ENCODE measurements at regions not wholly inside any gene's neighbourhood (a gene's known extent, or its start where the extent isn't known, plus 50 kb on each side); places are given as distances from the start of the nearest gene placed in this dataset.

DNA sequence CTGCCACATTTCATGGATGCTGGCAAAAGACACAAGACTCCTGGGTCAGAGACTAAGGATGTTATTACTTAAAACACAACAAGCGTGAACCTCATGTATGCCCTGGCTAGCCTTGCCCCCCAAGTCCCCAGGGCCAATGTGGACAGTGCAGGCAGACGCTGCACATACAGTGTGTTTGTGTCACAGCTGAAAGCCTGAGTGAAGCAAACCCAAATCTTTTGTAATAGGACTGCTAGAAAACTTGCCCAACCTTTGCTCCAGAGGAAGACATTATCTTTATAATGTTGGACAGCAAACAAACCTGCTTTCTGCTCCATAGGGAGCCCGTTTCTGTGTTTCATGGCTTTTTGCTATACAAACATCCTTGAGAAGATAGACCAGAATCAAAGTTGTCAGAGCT is 282.0 kb upstream of the RORA start:
- H3K9ac ChIP-seq (ENCODE audit: low read depth in 1 of 3, low read length in 3 of 3) = peak overlapping the region in 1 of 3 donors; percentile 33
- no peak overlapping the region for H3K4me3 ChIP-seq (ENCODE audit: low read length in 3 of 3)
- no peaks in the 10 kb centered on the region for H3K36me3 ChIP-seq (ENCODE audit: control insufficient read depth in 3 of 3, insufficient read depth in 3 of 3, low read length in 3 of 3)
- no peaks in the 10 kb centered on the region for H3K9me3 ChIP-seq (ENCODE audit: control insufficient read depth in 3 of 3, low read length in 3 of 3)
- H3K27me3 ChIP-seq (ENCODE audit: control insufficient read depth in 3 of 3, insufficient read depth in 3 of 3, low read length in 3 of 3) = no peaks in the 10 kb centered on the region
- no peak overlapping the region for H3K27ac ChIP-seq (ENCODE audit: low read depth, low read length)
- no peaks in the 10 kb centered on the region for H3K4me1 ChIP-seq (ENCODE audit: control insufficient read depth in 3 of 3, insufficient read depth in 3 of 3, low read length in 3 of 3)

DNA sequence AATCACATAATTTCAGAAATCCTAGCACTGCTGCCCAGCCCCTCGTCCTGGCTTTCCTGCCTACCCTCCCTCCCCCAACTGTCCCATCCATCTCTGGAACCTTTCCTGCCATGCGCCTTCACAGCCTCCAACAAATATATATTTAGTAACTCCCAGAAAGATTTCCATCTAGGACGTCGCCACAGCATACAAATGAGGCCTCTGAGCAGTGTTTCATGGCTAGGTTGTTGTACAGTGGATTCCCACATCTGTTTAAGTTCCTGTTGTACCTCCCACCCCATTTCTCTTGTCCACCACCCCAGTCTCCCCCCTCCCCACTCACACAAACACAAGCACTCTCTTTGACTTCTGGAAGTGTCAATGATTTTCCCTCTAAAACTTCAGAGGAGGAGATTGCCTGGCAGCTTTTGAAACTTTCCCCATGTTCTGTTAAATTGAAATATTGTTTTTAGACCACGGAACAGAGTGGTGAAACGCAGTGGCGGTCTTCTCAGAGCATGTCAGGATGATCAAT is 280.3 kb upstream of the RORA start:
- Histone ChIP-seq H3K9ac (ENCODE audit: low read depth in 1 of 3, low read length in 3 of 3) (no peak overlapping the region), H3K4me1 (ENCODE audit: control insufficient read depth in 3 of 3, insufficient read depth in 3 of 3, low read length in 3 of 3) (no peaks in the 10 kb centered on the region), H3K9me3 (ENCODE audit: control insufficient read depth in 3 of 3, low read length in 3 of 3) (no peaks in the 10 kb centered on the region), H3K36me3 (ENCODE audit: control insufficient read depth in 3 of 3, insufficient read depth in 3 of 3, low read length in 3 of 3) (no peaks in the 10 kb centered on the region), H3K4me3 (ENCODE audit: low read length in 3 of 3) (no peak overlapping the region), H3K27ac (ENCODE audit: low read depth, low read length) (no peak overlapping the region), H3K27me3 (ENCODE audit: control insufficient read depth in 3 of 3, insufficient read depth in 3 of 3, low read length in 3 of 3) (no peaks in the 10 kb centered on the region)

DNA sequence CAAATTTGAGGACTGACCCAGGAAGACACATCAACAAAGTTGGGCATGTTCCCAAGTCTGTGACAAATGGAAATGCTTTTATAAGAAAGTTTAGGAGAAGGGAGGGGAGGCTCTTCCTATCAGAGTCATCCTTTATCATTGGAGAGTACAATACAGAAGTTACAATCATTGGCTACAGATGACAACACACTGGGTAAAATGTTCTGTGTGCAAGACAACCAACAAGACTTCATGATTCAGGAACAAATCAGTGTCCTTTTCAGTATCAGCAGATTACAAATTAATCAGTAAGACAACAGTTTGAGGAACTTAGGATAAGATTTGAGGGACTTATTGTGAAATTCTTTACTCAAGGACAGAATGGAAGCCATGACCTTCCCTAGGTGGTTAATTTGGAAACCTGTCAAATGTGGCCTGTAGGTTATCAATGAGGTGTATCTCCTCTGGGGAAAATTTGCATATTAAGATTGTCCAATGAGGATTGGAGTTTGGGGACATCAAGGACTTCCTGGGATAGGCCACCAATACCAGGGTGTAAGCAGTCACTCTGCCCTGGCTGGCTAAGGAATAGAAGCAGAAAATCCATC is 274.4 kb upstream of the RORA start:
- no peak overlapping the region for H3K27ac ChIP-seq (ENCODE audit: low read depth, low read length)
- no peaks in the 10 kb centered on the region for H3K4me1 ChIP-seq (ENCODE audit: control insufficient read depth in 3 of 3, insufficient read depth in 3 of 3, low read length in 3 of 3)
- peaks cover 0 to 2% (median 0%) of the 10 kb centered on the region in 3 donors for H3K27me3 ChIP-seq (ENCODE audit: control insufficient read depth in 3 of 3, insufficient read depth in 3 of 3, low read length in 3 of 3)
- H3K4me3 ChIP-seq (ENCODE audit: low read length in 3 of 3) = no peak overlapping the region
- H3K36me3 ChIP-seq (ENCODE audit: control insufficient read depth in 3 of 3, insufficient read depth in 3 of 3, low read length in 3 of 3) = no peaks in the 10 kb centered on the region
- H3K9me3 ChIP-seq (ENCODE audit: control insufficient read depth in 3 of 3, low read length in 3 of 3) = no peaks in the 10 kb centered on the region
- no peak overlapping the region for H3K9ac ChIP-seq (ENCODE audit: low read depth in 1 of 3, low read length in 3 of 3)

- Histone ChIP-seq H3K27me3 (ENCODE audit: control insufficient read depth in 3 of 3, insufficient read depth in 3 of 3, low read length in 3 of 3) (peaks cover 0 to 2% (median 0%) of the 10 kb centered on the region in 3 donors), H3K9ac (ENCODE audit: low read depth in 1 of 3, low read length in 3 of 3) (no peak overlapping the region), H3K27ac (ENCODE audit: low read depth, low read length) (no peak overlapping the region), H3K4me1 (ENCODE audit: control insufficient read depth in 3 of 3, insufficient read depth in 3 of 3, low read length in 3 of 3) (no peaks in the 10 kb centered on the region), H3K4me3 (ENCODE audit: low read length in 3 of 3) (no peak overlapping the region), H3K9me3 (ENCODE audit: control insufficient read depth in 3 of 3, low read length in 3 of 3) (no peaks in the 10 kb centered on the region), H3K36me3 (ENCODE audit: control insufficient read depth in 3 of 3, insufficient read depth in 3 of 3, low read length in 3 of 3) (no peaks in the 10 kb centered on the region)
Observed at GRCh38 chr15:61501815-61502389, 272.8 kb upstream of the RORA start.

GRCh38 chr15:61500951-61501620 is 272.0 kb upstream of the RORA start:
- Histone ChIP-seq H3K4me3 (ENCODE audit: low read length in 3 of 3) (no peak overlapping the region), H3K36me3 (ENCODE audit: control insufficient read depth in 3 of 3, insufficient read depth in 3 of 3, low read length in 3 of 3) (no peaks in the 10 kb centered on the region), H3K4me1 (ENCODE audit: control insufficient read depth in 3 of 3, insufficient read depth in 3 of 3, low read length in 3 of 3) (no peaks in the 10 kb centered on the region), H3K27ac (ENCODE audit: low read depth, low read length) (no peak overlapping the region), H3K9me3 (ENCODE audit: control insufficient read depth in 3 of 3, low read length in 3 of 3) (no peaks in the 10 kb centered on the region), H3K27me3 (ENCODE audit: control insufficient read depth in 3 of 3, insufficient read depth in 3 of 3, low read length in 3 of 3) (peaks cover 0 to 2% (median 0%) of the 10 kb centered on the region in 3 donors), H3K9ac (ENCODE audit: low read depth in 1 of 3, low read length in 3 of 3) (no peak overlapping the region)

- no peaks in the 10 kb centered on the region for H3K9me3 ChIP-seq (ENCODE audit: control insufficient read depth in 3 of 3, low read length in 3 of 3)
- peaks cover 0 to 2% (median 0%) of the 10 kb centered on the region in 3 donors for H3K27me3 ChIP-seq (ENCODE audit: control insufficient read depth in 3 of 3, insufficient read depth in 3 of 3, low read length in 3 of 3)
- no peaks in the 10 kb centered on the region for H3K4me1 ChIP-seq (ENCODE audit: control insufficient read depth in 3 of 3, insufficient read depth in 3 of 3, low read length in 3 of 3)
- no peak overlapping the region for H3K9ac ChIP-seq (ENCODE audit: low read depth in 1 of 3, low read length in 3 of 3)
- no peaks in the 10 kb centered on the region for H3K36me3 ChIP-seq (ENCODE audit: control insufficient read depth in 3 of 3, insufficient read depth in 3 of 3, low read length in 3 of 3)
- H3K4me3 ChIP-seq (ENCODE audit: low read length in 3 of 3) = no peak overlapping the region
- no peak overlapping the region for H3K27ac ChIP-seq (ENCODE audit: low read depth, low read length)
Observed at GRCh38 chr15:61500523-61500922, 271.4 kb upstream of the RORA start.

DNA sequence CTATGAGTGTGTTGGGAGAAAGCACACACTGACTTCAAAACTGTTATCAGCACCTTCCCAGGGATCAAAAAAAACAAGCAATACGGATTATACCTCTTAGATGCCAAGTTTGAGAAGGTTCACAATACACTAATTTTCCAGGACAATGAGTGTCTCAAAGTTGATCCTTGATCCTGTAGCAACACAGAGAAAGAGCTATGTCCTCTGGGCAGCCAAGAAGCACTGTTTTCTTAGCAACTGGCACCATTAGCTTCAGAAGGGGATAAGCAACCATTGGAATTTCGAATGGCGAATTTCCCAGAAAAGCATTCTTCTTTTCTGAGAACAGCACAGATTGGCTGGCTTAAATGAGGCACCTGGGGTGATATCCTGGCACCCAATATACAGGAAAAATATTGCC is 270.3 kb upstream of the RORA start:
- no peak overlapping the region for H3K9ac ChIP-seq (ENCODE audit: low read depth in 1 of 3, low read length in 3 of 3)
- H3K27ac ChIP-seq (ENCODE audit: low read depth, low read length) = no peak overlapping the region
- no peaks in the 10 kb centered on the region for H3K9me3 ChIP-seq (ENCODE audit: control insufficient read depth in 3 of 3, low read length in 3 of 3)
- no peaks in the 10 kb centered on the region for H3K36me3 ChIP-seq (ENCODE audit: control insufficient read depth in 3 of 3, insufficient read depth in 3 of 3, low read length in 3 of 3)
- H3K4me1 ChIP-seq (ENCODE audit: control insufficient read depth in 3 of 3, insufficient read depth in 3 of 3, low read length in 3 of 3) = no peaks in the 10 kb centered on the region
- H3K4me3 ChIP-seq (ENCODE audit: low read length in 3 of 3) = no peak overlapping the region
- peaks cover 0 to 2% (median 0%) of the 10 kb centered on the region in 3 donors for H3K27me3 ChIP-seq (ENCODE audit: control insufficient read depth in 3 of 3, insufficient read depth in 3 of 3, low read length in 3 of 3)

DNA sequence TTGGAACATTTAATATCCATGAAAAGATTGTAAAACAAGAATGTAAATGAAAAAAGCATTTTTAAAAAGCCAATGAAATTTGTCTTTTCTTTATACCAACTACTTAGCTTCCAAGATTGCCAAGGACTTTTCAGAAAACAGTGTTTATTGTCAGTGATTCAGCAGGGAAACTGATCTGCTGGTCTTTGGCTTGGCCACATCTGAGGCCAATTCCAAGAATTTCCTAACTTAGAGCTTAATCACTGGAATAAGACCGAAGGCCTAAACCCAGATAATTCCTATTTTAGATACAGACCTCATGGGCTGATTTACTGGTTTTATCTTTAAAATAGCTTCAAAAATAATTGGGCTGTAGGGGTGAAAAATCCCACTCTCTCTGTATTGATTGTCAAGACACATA is 260.5 kb upstream of the RORA start:
- Histone ChIP-seq H3K4me1 (ENCODE audit: control insufficient read depth in 3 of 3, insufficient read depth in 3 of 3, low read length in 3 of 3) (peaks cover 0 to 4% (median 0%) of the 10 kb centered on the region in 3 donors), H3K36me3 (ENCODE audit: control insufficient read depth in 3 of 3, insufficient read depth in 3 of 3, low read length in 3 of 3) (no peaks in the 10 kb centered on the region), H3K4me3 (ENCODE audit: low read length in 3 of 3) (no peak overlapping the region), H3K27ac (ENCODE audit: low read depth, low read length) (no peak overlapping the region), H3K27me3 (ENCODE audit: control insufficient read depth in 3 of 3, insufficient read depth in 3 of 3, low read length in 3 of 3) (no peaks in the 10 kb centered on the region), H3K9me3 (ENCODE audit: control insufficient read depth in 3 of 3, low read length in 3 of 3) (no peaks in the 10 kb centered on the region), H3K9ac (ENCODE audit: low read depth in 1 of 3, low read length in 3 of 3) (no peak overlapping the region)

- no peak overlapping the region for H3K9ac ChIP-seq (ENCODE audit: low read depth in 1 of 3, low read length in 3 of 3)
- H3K9me3 ChIP-seq (ENCODE audit: control insufficient read depth in 3 of 3, low read length in 3 of 3) = no peaks in the 10 kb centered on the region
- no peaks in the 10 kb centered on the region for H3K36me3 ChIP-seq (ENCODE audit: control insufficient read depth in 3 of 3, insufficient read depth in 3 of 3, low read length in 3 of 3)
- H3K27me3 ChIP-seq (ENCODE audit: control insufficient read depth in 3 of 3, insufficient read depth in 3 of 3, low read length in 3 of 3) = no peaks in the 10 kb centered on the region
- no peak overlapping the region for H3K4me3 ChIP-seq (ENCODE audit: low read length in 3 of 3)
- H3K27ac ChIP-seq (ENCODE audit: low read depth, low read length) = no peak overlapping the region
- H3K4me1 ChIP-seq (ENCODE audit: control insufficient read depth in 3 of 3, insufficient read depth in 3 of 3, low read length in 3 of 3) = peaks cover 0 to 4% (median 0%) of the 10 kb centered on the region in 3 donors
Observed at GRCh38 chr15:61483599-61483998, 254.5 kb upstream of the RORA start.

DNA sequence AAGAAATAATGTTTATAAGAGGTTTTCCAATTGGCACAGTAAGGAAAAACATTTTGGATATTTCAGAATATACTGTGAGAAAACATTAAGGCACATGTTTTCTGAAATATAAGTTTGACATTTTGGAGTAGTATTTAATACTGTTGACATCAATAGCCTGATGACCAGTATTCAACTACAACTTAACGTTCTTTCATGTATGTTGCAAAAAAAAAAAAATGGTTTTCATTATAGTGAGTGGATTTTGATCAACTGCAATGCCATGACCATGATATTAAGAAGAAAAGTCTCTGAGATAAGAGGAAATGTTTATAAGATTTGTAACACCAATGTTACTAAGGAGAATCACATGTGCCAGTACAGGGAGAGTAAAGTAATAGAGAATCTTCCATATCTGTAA is 252.8 kb upstream of the RORA start:
- Histone ChIP-seq H3K9ac (ENCODE audit: low read depth in 1 of 3, low read length in 3 of 3) (no peak overlapping the region), H3K27me3 (ENCODE audit: control insufficient read depth in 3 of 3, insufficient read depth in 3 of 3, low read length in 3 of 3) (no peaks in the 10 kb centered on the region), H3K9me3 (ENCODE audit: control insufficient read depth in 3 of 3, low read length in 3 of 3) (no peaks in the 10 kb centered on the region), H3K4me1 (ENCODE audit: control insufficient read depth in 3 of 3, insufficient read depth in 3 of 3, low read length in 3 of 3) (peaks cover 0 to 4% (median 0%) of the 10 kb centered on the region in 3 donors), H3K27ac (ENCODE audit: low read depth, low read length) (no peak overlapping the region), H3K4me3 (ENCODE audit: low read length in 3 of 3) (no peak overlapping the region), H3K36me3 (ENCODE audit: control insufficient read depth in 3 of 3, insufficient read depth in 3 of 3, low read length in 3 of 3) (no peaks in the 10 kb centered on the region)
